ENCODE measurements at regions not wholly inside any gene's neighbourhood (a gene's known extent, or its start where the extent isn't known, plus 50 kb on each side); places are given as distances from the start of the nearest gene placed in this dataset.

DNA sequence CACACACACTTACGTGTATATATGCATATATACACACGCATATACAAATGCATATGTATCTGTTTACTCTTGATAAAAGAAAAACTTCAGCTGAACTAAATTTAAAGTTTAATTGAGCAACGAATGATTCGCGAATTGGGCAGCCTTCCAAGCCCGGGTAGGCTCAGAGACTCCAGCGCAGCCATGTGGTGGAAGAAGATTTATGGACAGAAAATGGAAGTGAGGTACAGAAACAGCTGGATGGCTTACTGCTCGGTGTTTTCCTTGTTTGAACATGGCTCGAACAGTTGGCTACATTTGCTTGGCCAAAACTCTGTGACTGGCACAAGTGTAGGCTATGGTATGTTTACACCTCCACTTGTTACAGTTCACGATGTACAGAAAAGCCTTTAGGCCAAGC lies 239.3 kb upstream of the PRDM9 start:
- DNase-seq: no peak
- TF ChIP-seq, protein P1, sequence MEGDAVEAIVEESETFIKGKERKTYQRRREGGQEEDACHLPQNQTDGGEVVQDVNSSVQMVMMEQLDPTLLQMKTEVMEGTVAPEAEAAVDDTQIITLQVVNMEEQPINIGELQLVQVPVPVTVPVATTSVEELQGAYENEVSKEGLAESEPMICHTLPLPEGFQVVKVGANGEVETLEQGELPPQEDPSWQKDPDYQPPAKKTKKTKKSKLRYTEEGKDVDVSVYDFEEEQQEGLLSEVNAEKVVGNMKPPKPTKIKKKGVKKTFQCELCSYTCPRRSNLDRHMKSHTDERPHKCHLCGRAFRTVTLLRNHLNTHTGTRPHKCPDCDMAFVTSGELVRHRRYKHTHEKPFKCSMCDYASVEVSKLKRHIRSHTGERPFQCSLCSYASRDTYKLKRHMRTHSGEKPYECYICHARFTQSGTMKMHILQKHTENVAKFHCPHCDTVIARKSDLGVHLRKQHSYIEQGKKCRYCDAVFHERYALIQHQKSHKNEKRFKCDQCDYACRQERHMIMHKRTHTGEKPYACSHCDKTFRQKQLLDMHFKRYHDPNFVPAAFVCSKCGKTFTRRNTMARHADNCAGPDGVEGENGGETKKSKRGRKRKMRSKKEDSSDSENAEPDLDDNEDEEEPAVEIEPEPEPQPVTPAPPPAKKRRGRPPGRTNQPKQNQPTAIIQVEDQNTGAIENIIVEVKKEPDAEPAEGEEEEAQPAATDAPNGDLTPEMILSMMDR (IDR thresholded peaks at IDR 0.05): no peak
- H3K4me1 Mint-ChIP-seq: no peaks in the 10 kb centered on the region
- CTCF ChIA-PET: no interaction called here
- H3K27ac Mint-ChIP-seq: no peak overlapping the region
- no peak overlapping the region for H3K4me3 Mint-ChIP-seq
- intact Hi-C loops (cut with micrococcal nuclease): no loop called here
- H3K9me3 Mint-ChIP-seq: peaks cover 1% of the 10 kb centered on the region
- no peaks in the 10 kb centered on the region for H3K36me3 Mint-ChIP-seq (ENCODE audit: low read depth)
- no peaks in the 10 kb centered on the region for H3K27me3 Mint-ChIP-seq
- POLR2A ChIA-PET: no interaction called here
- ATAC-seq (ENCODE audit: low read depth): no peak

DNA sequence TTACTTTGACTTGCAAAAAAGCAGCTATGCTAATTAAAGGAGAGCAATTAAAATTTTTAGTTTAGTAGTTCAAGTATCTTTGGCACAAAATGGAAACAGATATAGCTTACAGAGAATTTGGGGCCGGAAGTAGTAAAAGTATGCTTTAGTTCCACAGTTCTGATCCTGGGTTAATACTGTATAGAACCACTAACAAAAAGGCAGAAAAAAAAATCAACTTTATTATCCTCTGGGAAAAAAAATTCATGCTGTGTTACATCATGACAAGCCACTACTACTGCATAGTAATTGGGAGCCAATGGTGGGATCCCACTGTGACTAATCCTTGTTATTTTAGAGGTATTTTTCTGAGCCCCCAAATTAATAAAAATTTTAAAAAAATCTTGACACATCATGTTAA lies 246.8 kb upstream of the PRDM9 start:
- Mint-ChIP-seq H3K9me3 (peaks cover 1% of the 10 kb centered on the region), H3K4me3 (no peak overlapping the region), H3K4me1 (no peaks in the 10 kb centered on the region), H3K27ac (no peak overlapping the region), H3K27me3 (no peaks in the 10 kb centered on the region), H3K36me3 (ENCODE audit: low read depth) (no peaks in the 10 kb centered on the region)
- DNase-seq (no peak), ATAC-seq (ENCODE audit: low read depth) (no peak)
- intact Hi-C loops (cut with micrococcal nuclease): no loop called here
- TF ChIP-seq, protein P1 (IDR thresholded peaks at IDR 0.05): no peak
- ChIA-PET CTCF (no interaction called here), POLR2A (no interaction called here)

DNA sequence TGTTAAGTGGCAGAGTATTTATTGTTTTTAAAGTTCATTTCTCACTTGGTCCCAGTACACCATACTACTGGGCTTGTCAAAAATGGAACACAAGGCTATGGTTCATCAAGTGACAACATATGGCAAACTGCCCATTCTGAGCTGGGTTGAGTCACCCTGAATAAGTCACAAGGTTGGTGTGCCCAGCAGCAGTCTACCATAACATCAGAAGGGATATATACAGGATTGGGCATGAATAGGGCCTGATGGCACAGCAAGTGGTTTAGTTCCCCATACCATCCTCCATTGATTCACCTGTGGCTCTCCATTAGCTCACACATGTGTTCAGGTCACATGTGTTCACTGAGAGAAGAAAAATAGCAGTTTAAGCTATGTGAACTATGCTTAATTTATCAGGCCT lies 249.8 kb upstream of the PRDM9 start:
- ATAC-seq (ENCODE audit: low read depth) (no peak), DNase-seq (no peak)
- no peaks in the 10 kb centered on the region for H3K36me3 Mint-ChIP-seq (ENCODE audit: low read depth)
- no peak overlapping the region for H3K4me3 Mint-ChIP-seq
- no peaks in the 10 kb centered on the region for H3K4me1 Mint-ChIP-seq
- ChIA-PET POLR2A (no interaction called here), CTCF (no interaction called here)
- H3K9me3 Mint-ChIP-seq: no peaks in the 10 kb centered on the region
- intact Hi-C loops (cut with micrococcal nuclease): no loop called here
- H3K27ac Mint-ChIP-seq: no peak overlapping the region
- TF ChIP-seq, protein P1 (IDR thresholded peaks at IDR 0.05): no peak
- H3K27me3 Mint-ChIP-seq: no peaks in the 10 kb centered on the region

DNA sequence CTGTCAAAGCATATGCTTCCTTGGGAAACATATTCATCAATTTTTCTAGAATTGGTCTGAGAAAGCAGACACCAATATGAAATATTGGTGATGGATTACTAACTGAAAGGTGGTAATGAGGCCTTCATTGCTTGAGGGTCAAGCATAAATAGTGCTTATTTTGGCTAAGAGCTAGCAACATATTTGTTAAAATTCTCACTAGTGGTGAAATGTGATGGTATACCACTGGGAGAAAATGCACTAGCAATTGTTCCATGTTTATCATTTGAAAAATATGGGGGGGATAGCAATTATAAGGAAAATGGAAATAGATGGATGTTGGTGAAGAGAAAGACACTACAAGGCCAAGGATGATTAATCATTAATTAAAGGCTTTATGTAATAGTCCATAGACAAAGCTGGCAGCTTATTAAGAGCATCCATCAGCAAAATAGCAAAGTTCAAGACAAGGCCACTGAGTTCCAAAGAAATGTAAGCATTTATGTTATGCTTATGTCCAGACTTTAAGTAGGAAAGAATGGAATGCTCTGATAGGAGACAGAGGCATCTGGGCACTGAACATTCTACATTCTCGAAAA lies 253.7 kb upstream of the PRDM9 start:
- no peaks in the 10 kb centered on the region for H3K4me1 Mint-ChIP-seq
- CTCF ChIA-PET: no interaction called here

DNA sequence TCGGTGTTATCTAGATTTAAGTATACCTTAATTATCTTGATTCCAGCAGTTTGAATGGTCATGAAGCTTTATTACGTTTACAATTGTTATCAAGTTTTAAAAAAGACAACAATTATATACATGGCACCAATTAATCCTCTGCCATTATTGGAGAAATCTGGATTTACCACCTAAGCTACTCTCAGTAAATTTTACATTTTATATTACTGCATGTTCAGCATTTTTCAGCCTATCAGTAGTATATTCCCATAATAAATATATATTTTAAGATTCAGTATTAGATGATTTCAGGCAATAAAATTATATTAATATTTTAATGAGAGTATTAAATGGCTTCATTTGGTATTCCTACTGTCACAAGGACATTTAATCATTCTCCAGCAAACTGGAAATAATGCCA lies 264.5 kb upstream of the PRDM9 start:
- CTCF ChIA-PET: no interaction called here
- POLR2A ChIA-PET: no interaction called here
- DNase-seq: no peak
- TF ChIP-seq, protein P1 (IDR thresholded peaks at IDR 0.05): no peak
- H3K27ac Mint-ChIP-seq: no peak overlapping the region
- ATAC-seq (ENCODE audit: low read depth): no peak
- no peaks in the 10 kb centered on the region for H3K36me3 Mint-ChIP-seq (ENCODE audit: low read depth)
- no peaks in the 10 kb centered on the region for H3K27me3 Mint-ChIP-seq
- H3K9me3 Mint-ChIP-seq: peaks cover 11% of the 10 kb centered on the region
- H3K4me3 Mint-ChIP-seq: no peak overlapping the region
- intact Hi-C loops (cut with micrococcal nuclease): no loop called here
- H3K4me1 Mint-ChIP-seq: no peaks in the 10 kb centered on the region

More for the DNA sequence above, 253.7 kb upstream of the PRDM9 start:
- DNase-seq (no peak), ATAC-seq (ENCODE audit: low read depth) (no peak)
- POLR2A ChIA-PET: no interaction called here
- H3K9me3 Mint-ChIP-seq: no peaks in the 10 kb centered on the region
- TF ChIP-seq, protein P1 (IDR thresholded peaks at IDR 0.05): no peak
- H3K36me3 Mint-ChIP-seq (ENCODE audit: low read depth): no peaks in the 10 kb centered on the region
- no peaks in the 10 kb centered on the region for H3K27me3 Mint-ChIP-seq
- no peak overlapping the region for H3K4me3 Mint-ChIP-seq
- H3K27ac Mint-ChIP-seq: no peak overlapping the region
- intact Hi-C loops (cut with micrococcal nuclease): no loop called here

All from activated B cell treated with CpG ODN at 0.5 μM for 24 hours (primary cell).